Stimulated activated effector memory CD8-positive, alpha-beta T cell treated with anti-CD3 and anti-CD28 coated beads, Interleukin-12 subunit alpha, Interleukin-12 subunit beta, amount 100 ng/mL, for 72 hours (primary cell): ENCODE measurements at regions not wholly inside any gene's neighbourhood (a gene's known extent, or its start where the extent isn't known, plus 50 kb on each side); places are given as distances from the start of the nearest gene placed in this dataset.

Experiments used
- ATAC-seq: fragments of 150-1000 bp; cut with Tn5 transposase; 2 replicates; pipeline ENCODE4 v1.10.0; 2021
- DNase-seq, 2 donors: peaks; one replicate each; pipeline ENCODE4 v3.0.0; 2021 to 2022; ENCODE audit warnings: low spot score in 2 of 2
- H3K27ac Mint-ChIP-seq: one replicate; pipeline ENCODE4 v1.8.0; 2022; ENCODE audit warnings: mild to moderate bottlenecking, mixed read lengths
- H3K36me3 Mint-ChIP-seq: one replicate; pipeline ENCODE4 v1.8.0; 2022; ENCODE audit warnings: mild to moderate bottlenecking, mixed read lengths
- H3K4me1 Mint-ChIP-seq: one replicate; pipeline ENCODE4 v1.8.0; 2022; ENCODE audit warnings: mixed read lengths
- H3K4me3 Mint-ChIP-seq: one replicate; pipeline ENCODE4 v1.8.0; 2022; ENCODE audit warnings: mild to moderate bottlenecking, mixed read lengths
- H3K9me3 Mint-ChIP-seq: one replicate; pipeline ENCODE4 v1.8.0; 2022; ENCODE audit warnings: mixed read lengths

DNA sequence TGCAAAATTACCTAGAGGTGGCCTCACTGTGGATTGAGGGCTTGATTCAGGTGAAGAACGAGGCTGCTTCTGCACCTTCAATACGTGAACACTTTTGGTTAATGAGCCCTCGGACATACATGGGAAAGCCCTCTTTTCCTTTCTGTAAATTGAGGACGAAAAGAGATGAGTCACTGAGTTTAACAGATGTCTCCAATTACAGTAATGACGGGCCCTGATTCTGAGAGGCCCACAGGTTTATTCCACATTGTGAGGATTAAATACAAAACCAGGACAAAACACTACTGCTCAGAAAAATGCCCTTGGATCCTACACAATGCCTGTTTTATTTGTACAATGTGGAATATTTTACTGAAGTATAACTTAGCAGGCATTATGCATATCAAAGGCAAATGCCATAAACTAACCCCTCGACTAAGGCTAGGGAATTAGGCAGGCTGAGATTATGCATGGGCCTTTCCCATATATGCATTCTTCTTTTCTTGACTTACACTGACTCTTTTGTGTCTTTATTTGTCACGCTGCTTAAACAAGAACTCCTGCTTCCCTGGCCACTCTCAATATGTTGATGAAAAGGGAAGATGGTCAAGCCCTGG, 819.9 kb downstream of the OLFM4 start:
- Mint-ChIP-seq H3K27ac (no peak overlapping the region), H3K4me3 (no peak overlapping the region), H3K9me3 (peaks cover 8% of the 10 kb centered on the region), H3K36me3 (no peaks in the 10 kb centered on the region), H3K4me1 (no peaks in the 10 kb centered on the region)
- ATAC-seq (no peak), DNase-seq (no peak)

DNA sequence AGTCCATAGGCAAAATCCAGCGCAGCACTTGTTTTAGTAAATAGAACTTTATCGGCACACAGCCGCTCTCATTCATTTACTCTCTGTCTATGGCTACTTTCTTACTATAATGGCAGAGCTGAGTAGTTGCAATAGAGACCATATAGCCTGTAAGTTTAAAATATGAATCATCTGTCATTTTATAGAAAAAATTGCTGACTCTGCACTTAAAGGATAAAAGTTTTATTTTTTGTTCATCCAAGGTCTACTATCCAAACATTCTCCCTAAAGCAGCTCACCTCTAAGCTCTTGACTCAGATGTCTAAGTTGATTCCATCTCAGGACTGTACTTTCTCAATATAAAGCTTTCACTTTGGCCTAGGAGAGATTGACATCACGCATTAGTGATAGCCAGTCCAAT, 825.7 kb downstream of the OLFM4 start:
- DNase-seq (no peak), ATAC-seq (no peak)
- Mint-ChIP-seq H3K27ac (no peak overlapping the region), H3K36me3 (no peaks in the 10 kb centered on the region), H3K9me3 (peaks cover 27% of the 10 kb centered on the region), H3K4me3 (no peak overlapping the region), H3K4me1 (no peaks in the 10 kb centered on the region)

DNA sequence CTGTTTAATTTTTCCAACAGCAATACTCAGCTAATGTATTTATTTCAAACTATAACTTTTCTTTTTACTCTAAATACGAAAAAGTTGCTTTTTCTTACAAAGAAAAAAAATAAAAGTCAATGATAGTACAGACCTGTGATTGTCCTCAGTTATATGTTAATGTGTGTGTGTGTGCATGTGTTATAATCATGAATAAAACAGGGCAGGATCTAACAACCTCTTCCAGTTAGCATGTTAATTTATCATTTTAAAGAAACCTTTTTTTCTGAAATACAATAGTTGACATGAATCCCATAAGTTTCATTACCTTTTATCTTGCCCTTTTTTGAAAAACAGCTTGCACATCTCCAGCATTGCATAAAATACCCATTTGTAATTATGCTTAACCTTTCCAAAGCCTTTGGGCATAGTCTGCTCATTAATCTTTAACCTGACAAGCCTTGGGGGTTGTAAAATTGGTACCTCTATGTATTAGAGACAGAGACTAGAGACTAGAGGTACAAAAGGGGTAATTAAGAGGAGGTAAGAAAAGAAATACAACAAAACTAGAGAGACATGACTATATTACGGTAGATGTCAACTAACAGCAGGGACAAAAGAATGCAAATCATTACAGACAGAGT, 828.1 kb downstream of the OLFM4 start:
- no peak overlapping the region for H3K27ac Mint-ChIP-seq
- H3K4me1 Mint-ChIP-seq = no peaks in the 10 kb centered on the region
- peaks cover 23% of the 10 kb centered on the region for H3K9me3 Mint-ChIP-seq
- DNase-seq = no peak
- no peak for ATAC-seq
- no peak overlapping the region for H3K4me3 Mint-ChIP-seq
- H3K36me3 Mint-ChIP-seq = no peaks in the 10 kb centered on the region

DNA sequence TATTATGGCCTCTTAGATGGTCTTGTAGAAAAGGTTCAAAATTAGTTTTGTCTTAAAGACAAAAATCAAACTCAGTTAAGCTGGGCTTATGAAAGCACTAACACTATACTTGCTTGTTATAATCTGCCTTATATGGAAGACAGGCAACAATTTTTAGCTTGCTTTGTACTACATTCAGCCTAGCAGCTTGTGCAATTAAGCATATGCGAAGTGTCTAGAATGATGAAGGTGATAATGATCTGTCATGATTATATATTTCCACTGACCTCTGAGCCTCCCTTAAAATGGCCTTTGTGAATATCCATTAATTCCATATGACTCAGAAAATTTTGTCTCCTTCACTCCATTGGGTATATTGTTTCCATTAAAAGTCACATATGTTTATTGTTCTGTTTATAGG, 834.9 kb downstream of the OLFM4 start:
- no peak overlapping the region for H3K27ac Mint-ChIP-seq
- H3K36me3 Mint-ChIP-seq = no peaks in the 10 kb centered on the region
- no peak for ATAC-seq
- H3K9me3 Mint-ChIP-seq = peaks cover 20% of the 10 kb centered on the region
- no peaks in the 10 kb centered on the region for H3K4me1 Mint-ChIP-seq
- no peak overlapping the region for H3K4me3 Mint-ChIP-seq
- DNase-seq = no peak

DNA sequence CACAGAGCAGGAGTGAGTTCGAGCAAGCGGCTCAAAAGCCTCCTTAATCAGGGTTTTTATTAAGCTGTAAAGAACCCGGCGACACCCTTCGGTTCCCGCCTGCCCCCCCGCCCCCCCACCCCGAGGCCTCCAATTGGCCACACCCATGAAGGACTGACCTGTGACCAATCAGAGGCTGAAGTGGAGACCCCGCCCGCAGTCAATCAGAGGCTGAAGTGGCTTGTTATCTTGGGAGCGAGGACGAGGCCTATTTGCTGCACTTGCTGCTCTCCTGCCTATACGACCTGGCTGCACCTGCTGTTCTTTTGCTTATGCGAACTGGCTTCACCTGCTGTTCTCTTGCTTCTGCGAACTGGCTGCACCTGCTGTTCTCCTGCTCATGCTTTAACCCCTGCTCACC, 844.9 kb downstream of the OLFM4 start:
- Mint-ChIP-seq H3K4me1 (no peaks in the 10 kb centered on the region), H3K4me3 (no peak overlapping the region), H3K27ac (no peak overlapping the region), H3K9me3 (peaks cover 8% of the 10 kb centered on the region), H3K36me3 (no peaks in the 10 kb centered on the region)
- DNase-seq = no peak
- no peak for ATAC-seq

DNA sequence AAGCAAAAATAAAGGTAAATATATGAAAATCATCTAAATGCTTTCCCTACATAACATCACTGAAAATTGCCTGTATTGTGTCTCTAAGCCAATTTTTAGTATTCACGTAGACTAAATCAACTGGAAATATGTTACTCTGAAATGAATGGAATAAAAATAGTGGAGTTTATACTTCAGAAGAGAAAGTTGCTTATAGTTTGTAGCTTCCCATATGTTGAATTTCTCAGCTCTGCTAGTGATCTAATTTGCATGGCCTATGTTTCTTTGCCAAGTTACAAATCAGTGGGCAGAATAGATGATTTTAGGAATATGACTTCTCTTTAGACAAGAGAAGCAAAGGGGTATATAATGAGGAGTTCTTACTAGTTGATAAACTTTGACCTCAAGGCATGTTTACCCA, 850.2 kb downstream of the OLFM4 start:
- H3K9me3 Mint-ChIP-seq = peaks cover 7% of the 10 kb centered on the region
- no peak overlapping the region for H3K27ac Mint-ChIP-seq
- no peaks in the 10 kb centered on the region for H3K4me1 Mint-ChIP-seq
- ATAC-seq = no peak
- no peak for DNase-seq
- H3K4me3 Mint-ChIP-seq = no peak overlapping the region
- H3K36me3 Mint-ChIP-seq = no peaks in the 10 kb centered on the region

DNA sequence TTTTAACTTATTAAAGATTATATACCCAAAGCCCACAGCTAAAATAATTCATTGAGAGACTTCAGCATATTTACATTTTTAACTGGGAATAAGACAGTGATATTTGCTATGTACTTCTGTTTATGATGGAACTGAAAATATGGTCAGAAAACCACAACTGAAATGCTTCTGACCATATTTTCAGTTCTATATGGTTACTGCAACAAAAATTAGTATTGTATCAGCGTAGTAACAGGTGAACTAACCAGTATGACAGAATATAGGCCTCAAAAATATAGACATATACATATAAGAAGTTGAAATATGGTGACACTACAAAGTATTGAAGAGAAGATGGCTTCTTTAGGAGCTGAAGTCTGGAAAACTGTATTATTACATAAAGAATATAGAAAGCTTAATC, 857.4 kb downstream of the OLFM4 start:
- ATAC-seq (no peak), DNase-seq (no peak)
- H3K4me1 Mint-ChIP-seq = no peaks in the 10 kb centered on the region
- H3K27ac Mint-ChIP-seq = no peak overlapping the region
- H3K36me3 Mint-ChIP-seq = no peaks in the 10 kb centered on the region
- peaks cover 14% of the 10 kb centered on the region for H3K9me3 Mint-ChIP-seq
- H3K4me3 Mint-ChIP-seq = no peak overlapping the region

DNA sequence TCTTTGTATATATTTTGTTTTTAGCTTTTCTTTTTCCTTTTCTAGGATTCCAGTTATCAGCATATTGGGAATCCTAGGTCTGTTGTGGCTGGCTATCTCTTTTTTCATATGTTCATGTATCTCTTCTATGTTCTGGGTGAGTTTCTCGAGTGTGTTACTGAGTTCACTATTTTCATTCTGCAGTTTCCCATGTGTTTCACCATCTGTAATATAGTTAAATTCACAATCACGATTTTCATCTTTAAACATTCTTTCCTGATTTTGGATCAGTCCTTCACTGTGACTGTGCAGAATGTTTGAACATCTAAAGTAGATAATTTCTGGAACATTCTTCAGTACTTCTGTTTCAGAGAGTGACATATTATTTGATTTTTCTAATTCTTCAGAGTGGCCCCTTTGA, 862.1 kb downstream of the OLFM4 start:
- H3K27ac Mint-ChIP-seq = no peak overlapping the region
- no peaks in the 10 kb centered on the region for H3K36me3 Mint-ChIP-seq
- ATAC-seq = no peak
- DNase-seq = no peak
- peaks cover 15% of the 10 kb centered on the region for H3K9me3 Mint-ChIP-seq
- H3K4me3 Mint-ChIP-seq = no peak overlapping the region
- H3K4me1 Mint-ChIP-seq = no peaks in the 10 kb centered on the region

DNA sequence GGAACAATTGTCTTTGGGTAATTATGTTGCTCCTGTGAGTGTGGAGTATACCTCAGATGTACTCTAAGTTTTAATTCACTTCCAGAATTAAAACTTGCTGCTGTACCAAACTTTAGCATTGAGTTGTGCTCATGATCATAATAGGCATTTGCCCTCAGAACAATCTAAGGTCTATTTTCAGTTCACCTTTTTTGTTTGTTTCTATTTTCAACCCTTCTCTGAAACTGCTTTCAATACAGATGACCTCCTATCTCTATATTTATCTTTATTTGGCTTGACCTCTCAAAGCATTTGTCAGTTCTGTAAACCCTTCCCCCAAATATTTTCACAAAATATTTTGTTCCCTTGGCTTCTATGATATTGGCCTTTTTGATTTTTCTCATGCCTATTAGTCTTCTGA, 873.0 kb downstream of the OLFM4 start:
- H3K4me1 Mint-ChIP-seq = no peaks in the 10 kb centered on the region
- no peaks in the 10 kb centered on the region for H3K36me3 Mint-ChIP-seq
- ATAC-seq (no peak), DNase-seq (no peak)
- peaks cover 21% of the 10 kb centered on the region for H3K9me3 Mint-ChIP-seq
- H3K27ac Mint-ChIP-seq = no peak overlapping the region
- no peak overlapping the region for H3K4me3 Mint-ChIP-seq

DNA sequence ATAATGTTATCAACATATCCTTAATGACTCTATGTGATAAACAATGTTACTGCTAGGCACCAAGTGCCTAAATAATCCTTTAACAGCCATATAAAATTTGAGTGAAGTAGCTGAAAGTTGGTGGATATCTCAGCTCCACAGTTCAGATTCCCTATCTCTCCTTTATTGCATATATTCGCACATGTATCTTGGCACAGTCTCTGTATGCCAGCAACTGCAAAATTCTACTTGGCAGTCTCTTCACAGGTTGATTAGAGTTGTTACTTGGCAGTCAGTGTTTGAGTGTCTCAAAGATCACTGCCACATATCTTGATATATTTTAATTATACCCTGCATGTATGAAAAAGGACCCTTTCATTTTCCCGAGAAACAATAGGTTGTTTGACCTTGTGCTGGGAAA, 879.3 kb downstream of the OLFM4 start:
- no peak for DNase-seq
- Mint-ChIP-seq H3K36me3 (no peaks in the 10 kb centered on the region), H3K27ac (no peak overlapping the region), H3K4me3 (no peak overlapping the region), H3K9me3 (peaks cover 7% of the 10 kb centered on the region), H3K4me1 (no peaks in the 10 kb centered on the region)
- no peak for ATAC-seq

DNA sequence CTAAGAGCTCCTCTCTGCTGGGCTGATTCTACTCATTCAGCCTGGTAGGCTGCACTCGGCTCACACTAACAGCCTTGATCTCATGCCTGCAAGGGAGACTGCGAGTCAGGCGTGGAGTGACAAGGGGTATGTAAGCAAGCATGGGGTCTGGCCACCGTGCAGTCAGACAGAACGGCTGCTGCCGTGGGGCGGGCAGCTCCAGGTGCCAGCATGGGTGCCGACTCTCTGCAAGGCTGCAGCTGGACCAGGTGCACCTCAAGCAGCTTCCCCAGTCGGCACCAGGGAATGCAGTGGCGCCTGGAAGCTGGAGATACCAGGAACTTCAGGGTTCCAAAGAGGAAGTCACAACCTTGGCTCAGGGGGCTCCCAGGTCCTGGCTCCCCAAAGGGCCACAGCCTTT, 892.3 kb downstream of the OLFM4 start:
- Mint-ChIP-seq H3K27ac (no peak overlapping the region), H3K4me1 (no peaks in the 10 kb centered on the region), H3K9me3 (peaks cover 19% of the 10 kb centered on the region), H3K4me3 (no peak overlapping the region), H3K36me3 (no peaks in the 10 kb centered on the region)
- DNase-seq (no peak), ATAC-seq (no peak)

DNA sequence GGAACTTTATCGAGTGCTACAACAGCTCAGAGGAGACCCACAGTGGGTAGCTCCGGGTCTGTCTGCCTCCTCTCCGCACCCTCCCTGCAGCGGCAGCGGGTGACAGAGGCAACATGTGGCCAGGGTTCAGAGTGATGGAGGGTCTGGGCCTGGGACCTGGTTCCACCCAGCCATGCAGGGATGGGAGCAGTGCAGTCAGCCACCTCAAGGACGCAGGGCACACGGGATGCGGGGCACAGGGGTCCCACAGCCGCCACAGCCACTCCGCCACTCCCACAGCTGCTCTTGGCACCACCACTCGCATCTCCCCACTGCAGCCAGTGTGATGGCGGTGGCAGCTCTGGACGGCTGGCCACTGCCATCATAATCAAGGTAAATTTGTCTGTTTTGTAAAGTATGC, 892.9 kb downstream of the OLFM4 start:
- no peaks in the 10 kb centered on the region for H3K36me3 Mint-ChIP-seq
- H3K9me3 Mint-ChIP-seq = peaks cover 19% of the 10 kb centered on the region
- H3K27ac Mint-ChIP-seq = no peak overlapping the region
- DNase-seq (no peak), ATAC-seq (peak; percentile 11)
- no peak overlapping the region for H3K4me3 Mint-ChIP-seq
- no peaks in the 10 kb centered on the region for H3K4me1 Mint-ChIP-seq

DNA sequence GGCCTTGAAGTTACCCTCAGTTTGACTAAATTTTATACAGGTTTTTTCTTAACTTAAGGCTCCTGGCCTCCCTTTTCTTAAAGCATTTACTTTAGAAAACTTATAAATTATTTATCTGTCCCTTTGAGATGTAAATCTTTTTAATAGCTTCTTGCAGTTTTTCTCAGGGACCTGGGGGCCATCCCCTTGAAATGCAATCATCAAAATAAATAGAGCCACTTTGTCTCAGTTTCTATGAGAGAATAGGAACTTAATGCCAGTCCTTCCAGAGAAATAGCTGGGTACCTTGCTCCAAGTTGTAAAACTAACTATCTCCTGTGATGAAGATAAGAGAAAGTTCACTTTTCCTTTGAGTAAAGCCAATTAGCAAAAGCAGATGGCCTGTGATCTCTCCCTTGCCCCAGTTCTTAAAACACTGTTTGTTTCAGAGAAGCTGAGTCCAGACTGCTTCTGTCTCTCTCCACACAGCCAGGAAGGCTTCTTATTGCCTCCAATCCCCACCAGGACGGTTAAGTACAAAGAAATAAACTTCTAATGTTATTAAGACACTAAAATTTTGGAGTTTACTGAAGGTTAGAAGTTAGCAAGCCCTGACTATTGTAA, 913.1 kb downstream of the OLFM4 start:
- Mint-ChIP-seq H3K9me3 (peaks cover 18% of the 10 kb centered on the region), H3K4me3 (no peak overlapping the region), H3K36me3 (no peaks in the 10 kb centered on the region), H3K27ac (no peak overlapping the region), H3K4me1 (no peaks in the 10 kb centered on the region)
- DNase-seq = no peak
- no peak for ATAC-seq

DNA sequence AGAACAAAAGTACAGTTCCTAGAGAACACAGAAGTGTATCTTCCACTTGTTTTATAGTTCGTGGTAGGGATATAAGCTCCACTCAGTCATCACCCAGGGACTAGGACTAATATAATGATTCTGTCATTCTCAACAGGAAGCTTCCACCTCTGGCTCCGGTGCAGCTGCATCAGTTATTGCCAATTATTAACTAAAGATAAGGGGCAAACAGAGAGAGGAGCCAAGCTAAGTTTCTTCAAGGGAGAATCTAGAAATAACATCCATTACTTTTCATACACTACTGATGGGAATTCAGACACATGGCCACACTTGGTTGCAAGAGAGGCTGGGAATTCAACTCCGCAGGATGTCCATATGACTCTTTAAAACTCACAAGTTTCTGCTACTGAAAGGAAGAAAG, 917.9 kb downstream of the OLFM4 start:
- H3K4me3 Mint-ChIP-seq = no peak overlapping the region
- H3K36me3 Mint-ChIP-seq = no peaks in the 10 kb centered on the region
- no peaks in the 10 kb centered on the region for H3K4me1 Mint-ChIP-seq
- no peak overlapping the region for H3K27ac Mint-ChIP-seq
- H3K9me3 Mint-ChIP-seq = peaks cover 12% of the 10 kb centered on the region
- no peak for ATAC-seq
- no peak for DNase-seq

DNA sequence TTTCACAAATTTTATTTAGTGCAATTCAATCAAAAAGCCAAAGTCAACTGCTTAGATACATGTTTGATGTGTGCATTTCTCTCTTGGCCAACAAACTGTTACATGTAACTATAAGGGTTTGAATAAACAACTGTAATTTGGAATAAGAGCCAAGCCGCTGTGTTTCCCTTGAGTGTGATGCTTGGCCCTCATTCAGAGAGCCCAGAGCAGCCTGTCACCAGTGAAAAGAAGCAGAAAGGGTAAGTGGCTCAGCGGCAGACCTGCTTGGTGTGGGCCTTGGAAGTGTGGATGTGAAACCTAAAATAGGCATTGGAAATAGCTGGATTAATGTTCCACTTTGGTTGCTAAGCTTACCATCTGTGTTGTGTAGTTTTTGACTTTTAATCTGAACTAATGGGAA, 924.6 kb downstream of the OLFM4 start:
- Mint-ChIP-seq H3K4me3 (no peak overlapping the region), H3K9me3 (peaks cover 9% of the 10 kb centered on the region), H3K36me3 (no peaks in the 10 kb centered on the region), H3K27ac (no peak overlapping the region), H3K4me1 (no peaks in the 10 kb centered on the region)
- ATAC-seq (no peak), DNase-seq (no peak)
